A204.1 (cell line): ENCODE measurements at regions not wholly inside any gene's neighbourhood (a gene's known extent, or its start where the extent isn't known, plus 50 kb on each side); places are given as distances from the start of the nearest gene placed in this dataset.

Experiments
- FAIRE-seq: peaks from 2 replicates; lab custom pipeline; 2012; peaks lifted over from hg19 to GRCh38; lab: Jason Lieb, UNC

DNA sequence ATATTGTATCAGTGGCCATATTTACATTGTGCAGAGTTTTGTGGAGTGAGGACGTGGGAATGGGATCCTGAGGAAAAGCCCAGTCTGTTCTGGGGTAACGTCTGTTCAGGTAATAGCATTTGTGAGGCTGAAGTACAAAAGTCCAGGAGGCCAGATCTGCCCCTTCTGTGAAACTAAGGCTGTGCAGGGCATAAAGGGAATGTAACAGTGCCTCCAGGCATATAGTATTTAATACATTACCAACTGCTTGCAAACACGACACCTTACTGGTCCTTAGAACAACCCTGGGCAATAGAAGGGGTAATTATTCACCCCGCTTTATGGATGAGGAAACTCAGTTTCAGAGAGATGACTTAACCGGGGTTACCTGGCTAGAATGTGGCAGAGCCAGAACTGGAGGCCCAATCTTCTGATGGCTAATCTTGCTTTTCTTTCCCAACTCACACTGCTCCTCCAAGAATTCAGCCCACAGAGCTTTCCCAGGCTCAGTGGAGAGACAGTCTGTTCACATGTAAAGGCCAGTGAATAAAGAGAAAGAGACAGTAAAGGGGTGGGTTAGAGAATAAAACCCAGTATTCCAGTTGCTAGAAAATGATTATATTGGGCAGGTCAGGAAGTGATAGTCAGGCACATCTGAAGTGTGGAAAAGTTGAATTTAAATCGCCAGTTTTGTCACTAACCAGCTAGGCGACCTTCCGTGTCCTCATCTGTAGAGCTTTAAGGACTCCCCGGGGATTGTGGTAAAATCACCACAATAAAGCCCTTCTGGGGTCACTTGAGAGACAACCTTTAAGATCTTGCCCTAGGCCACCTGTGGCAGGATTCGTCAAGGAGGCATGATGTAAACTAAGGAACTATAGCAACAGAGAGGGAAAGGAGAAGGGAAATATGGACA lies 280.7 kb upstream of the CITED2 start:
- no peak for FAIRE-seq

- FAIRE-seq = no peak
Measured at GRCh38 chr6:139654309-139654708, 279.9 kb upstream of the CITED2 start.

DNA sequence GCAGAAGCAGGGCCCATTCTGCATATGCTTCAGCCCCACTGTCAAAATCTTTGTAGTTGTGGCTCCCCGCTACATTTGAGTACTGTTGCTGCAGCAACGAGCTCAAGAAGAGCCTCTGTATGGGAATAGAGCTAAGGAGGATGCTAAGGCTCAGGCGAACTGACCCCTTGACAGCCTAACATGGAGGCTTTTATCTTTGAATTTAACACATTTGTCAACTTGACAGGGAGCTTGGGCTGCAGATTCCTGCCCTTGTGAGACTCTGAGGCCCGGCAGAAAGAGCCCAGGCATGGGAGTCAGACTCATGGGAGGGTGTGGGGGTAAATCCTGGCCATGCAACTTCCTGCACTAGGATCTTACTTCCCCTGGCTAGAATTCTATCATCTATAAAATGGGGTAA lies 278.7 kb upstream of the CITED2 start:
- no peak for FAIRE-seq

DNA sequence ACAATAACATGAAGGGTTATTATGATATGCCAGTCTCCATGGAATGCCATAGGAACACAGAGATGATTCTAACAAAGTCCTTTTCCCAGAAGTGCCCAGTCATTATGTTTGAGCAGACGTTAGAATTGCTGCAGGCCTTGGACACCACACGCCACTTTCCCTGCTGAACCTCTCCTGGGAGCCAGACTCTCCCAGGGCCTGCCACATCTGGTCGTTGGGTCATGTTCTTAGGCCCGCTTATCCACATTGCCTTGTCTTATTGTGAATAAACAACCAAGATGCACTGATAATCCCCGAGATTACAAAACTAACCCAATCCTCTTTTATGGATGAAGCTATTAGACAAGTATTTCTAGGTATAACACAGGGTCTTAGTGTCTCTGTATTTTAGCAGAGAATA lies 276.5 kb upstream of the CITED2 start:
- no peak for FAIRE-seq

GRCh38 chr6:139649732-139650131 lies 275.3 kb upstream of the CITED2 start:
- FAIRE-seq = no peak

DNA sequence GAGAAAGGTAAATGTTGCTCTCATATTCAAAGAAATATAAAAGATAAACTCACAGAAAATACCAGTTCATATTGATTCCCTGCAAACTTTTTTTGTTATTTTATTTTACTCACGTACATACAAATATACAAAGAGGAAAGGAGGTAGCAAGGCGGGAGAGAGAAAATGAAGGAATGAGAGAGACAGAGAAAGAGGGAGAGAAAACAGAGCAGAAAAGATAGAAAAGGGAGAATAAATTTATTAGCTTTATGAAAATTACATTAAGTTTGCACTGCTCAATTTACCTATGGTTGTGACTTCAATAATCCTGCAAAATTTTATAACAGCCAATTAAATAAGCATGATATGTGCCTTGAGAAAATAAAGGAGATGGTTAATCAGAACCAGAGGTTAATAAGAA lies 274.7 kb upstream of the CITED2 start:
- no peak for FAIRE-seq

- no peak for FAIRE-seq
Measured at GRCh38 chr6:139648430-139649000, 274.1 kb upstream of the CITED2 start.

DNA sequence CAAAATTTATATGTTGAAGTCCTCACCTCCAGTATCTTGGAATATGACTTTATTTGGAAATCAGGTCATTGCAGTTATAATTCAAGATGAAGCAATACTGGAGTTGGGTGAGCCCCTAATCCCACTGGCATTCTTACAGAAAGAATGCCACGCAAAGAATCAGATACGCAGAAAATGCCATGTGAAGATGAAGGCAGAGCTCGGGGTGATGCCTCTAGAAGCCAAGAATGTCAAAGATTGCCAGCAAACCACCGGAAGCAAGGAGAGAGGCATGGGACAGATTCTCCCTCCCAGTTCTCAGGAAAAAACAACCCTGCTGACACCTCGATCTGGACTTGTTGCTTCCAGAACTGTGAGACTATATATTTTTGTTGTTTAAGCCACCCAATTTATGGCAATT lies 273.4 kb upstream of the CITED2 start:
- FAIRE-seq = no peak

DNA sequence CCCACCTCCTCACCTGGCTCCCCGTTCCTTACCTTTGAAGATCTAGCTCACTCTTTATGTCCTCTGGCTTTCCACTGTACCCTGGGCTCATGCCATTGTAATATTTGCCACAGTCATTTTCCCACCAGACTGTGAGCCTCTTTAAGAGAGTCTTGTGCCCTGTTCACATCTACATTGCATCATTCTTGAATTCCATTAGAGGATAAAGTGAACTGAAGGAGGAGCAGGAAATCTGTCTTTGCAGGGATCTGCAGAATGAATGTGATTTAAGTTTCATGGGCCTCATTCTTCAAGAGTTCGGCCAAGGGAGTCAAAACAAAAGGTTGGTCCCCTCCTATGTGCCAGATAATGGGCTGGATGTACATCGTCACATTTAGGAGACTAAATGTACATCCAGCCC lies 272.6 kb upstream of the CITED2 start:
- FAIRE-seq = no peak

GRCh38 chr6:139644821-139645220 lies 270.4 kb upstream of the CITED2 start:
- FAIRE-seq = no peak

DNA sequence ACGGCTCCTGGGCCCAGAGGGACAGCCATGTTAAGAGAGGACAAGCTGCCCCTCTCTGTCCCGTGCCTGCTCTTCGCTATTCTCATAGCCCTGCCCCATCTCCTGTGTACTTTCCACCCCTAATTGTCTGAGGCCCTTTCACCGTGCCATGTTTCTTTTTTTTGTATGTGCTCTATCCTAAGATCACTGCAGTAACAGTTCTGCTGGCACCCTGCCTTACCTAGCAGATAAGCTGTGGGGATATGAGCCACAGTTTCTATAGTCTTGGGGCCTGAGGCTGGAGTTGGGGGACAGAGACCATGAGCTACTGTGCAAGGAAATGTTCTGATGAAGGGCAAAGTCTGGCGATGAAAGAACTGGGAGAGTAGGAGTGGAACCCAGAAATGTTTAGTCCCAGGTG lies 269.5 kb upstream of the CITED2 start:
- FAIRE-seq = no peak

DNA sequence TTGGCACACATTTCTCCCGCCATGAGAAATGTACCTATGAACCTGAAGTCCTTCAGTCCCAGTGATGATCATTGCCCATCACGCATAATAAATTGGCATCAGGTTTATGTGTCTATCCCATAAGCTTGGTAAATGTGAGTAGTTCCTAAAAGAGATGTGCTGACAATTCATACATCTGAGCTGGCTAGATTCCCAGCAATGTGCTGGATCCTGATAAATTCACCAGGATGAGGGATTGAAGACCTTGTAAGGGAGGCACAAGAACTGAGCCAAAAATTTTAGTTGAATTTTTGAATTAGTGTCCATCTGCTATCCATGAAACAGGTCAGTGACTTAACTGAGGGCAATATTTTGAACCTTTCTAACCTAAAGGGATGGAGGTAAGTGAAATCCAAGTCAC lies 267.9 kb upstream of the CITED2 start:
- FAIRE-seq = no peak

DNA sequence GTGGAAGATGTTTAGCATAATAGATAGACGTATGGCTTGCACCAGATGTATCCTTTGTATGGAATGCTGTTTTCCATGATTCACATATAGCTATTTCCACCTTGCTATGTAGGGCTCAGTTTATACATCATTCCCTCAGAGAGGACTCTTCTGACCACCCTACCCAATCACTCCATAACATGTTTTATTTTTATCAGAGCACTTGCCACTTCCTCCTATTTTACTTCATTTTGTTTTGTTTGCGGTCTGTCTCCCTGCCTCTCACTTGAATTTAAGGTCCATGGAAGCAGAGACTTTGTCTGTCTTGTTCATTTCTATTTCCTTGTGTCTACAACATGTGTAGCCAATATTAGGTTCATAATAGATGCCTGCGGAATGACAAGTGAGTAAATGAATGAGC lies 266.9 kb upstream of the CITED2 start:
- no peak for FAIRE-seq

DNA sequence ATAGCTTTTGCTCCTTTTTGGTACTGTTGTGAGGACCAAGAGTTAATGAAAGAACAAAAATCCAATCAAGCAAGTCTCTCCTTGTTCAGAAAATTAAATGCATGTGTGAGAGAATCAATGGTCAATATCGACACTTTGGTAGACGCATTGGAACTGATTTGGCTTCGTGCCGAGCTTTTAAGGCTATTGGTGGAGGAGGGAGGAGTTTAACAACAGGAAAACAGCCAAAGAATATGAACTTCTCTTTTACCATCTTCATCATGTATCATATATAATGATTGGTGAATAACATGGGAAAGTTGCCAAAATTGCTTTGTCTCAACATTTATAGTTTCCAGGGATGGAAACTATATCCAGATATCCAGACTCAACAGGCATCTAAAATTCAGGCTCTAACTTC lies 266.5 kb upstream of the CITED2 start:
- FAIRE-seq = no peak

- no peak for FAIRE-seq
Measured at GRCh38 chr6:139640448-139640847, 266.0 kb upstream of the CITED2 start.

GRCh38 chr6:139639507-139639906 lies 265.1 kb upstream of the CITED2 start:
- FAIRE-seq = no peak

DNA sequence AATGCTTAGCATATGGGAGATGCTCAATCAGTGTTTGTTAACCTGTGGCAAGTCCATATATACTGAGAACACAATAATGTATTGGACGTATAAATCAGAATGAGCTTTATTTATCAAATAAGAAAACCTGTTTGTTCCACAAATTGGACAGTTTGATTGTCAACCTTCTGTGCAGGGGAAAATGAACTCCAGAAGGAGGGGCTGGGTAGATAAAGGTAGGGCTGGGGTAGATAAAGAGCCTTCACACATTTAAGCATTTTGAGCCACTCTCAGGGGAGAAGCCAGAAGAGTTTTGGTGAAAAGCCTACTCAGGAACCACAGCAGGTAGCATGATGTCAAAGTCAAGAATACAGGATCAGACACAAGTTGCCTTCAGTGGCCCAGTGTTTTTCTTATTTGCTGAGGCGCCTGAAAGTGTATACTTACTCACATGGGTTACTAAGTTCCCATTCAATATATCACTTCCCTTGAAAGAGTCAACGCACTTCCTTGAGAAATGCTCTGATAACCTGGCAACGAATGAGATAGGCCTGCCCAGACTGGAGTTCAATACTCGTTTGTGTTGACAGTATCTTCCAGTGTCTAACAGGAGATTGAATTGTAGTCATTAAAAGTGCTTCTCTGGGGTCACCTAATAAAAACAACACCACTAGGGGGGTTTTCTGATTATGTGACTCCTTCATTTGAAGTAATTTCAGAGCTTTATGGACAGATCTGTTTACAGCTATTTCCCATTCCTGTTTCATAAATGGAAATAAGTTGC lies 263.9 kb upstream of the CITED2 start:
- no peak for FAIRE-seq

DNA sequence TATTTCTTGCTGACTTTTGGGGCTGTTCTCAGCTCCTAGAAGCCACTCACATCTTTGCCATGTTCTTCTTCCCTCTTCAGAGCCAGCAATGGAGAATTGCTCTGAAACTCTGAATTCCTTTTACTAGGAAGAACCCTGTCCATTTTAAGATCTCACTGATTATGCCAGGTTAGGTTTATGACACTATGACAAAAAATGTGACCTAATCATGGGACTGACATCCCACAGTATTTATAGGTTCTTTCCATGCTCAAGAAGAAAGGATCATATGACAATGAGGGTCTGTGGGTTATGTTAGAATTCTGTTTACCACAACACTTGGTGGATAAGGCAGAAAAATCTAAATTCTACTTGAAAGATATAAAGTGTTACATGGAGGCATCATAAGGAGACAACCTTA lies 263.3 kb upstream of the CITED2 start:
- no peak for FAIRE-seq

GRCh38 chr6:139636391-139636790 lies 261.9 kb upstream of the CITED2 start:
- FAIRE-seq = no peak

GRCh38 chr6:139635401-139636130 lies 261.1 kb upstream of the CITED2 start:
- FAIRE-seq = no peak

GRCh38 chr6:139632840-139633239 lies 258.4 kb upstream of the CITED2 start:
- FAIRE-seq = no peak

- FAIRE-seq = no peak
Measured at GRCh38 chr6:139628270-139628669, 253.8 kb upstream of the CITED2 start.

- no peak for FAIRE-seq
Measured at GRCh38 chr6:139627091-139627490, 252.6 kb upstream of the CITED2 start.
